ENCODE measurements at regions not wholly inside any gene's neighbourhood (a gene's known extent, or its start where the extent isn't known, plus 50 kb on each side); places are given as distances from the start of the nearest gene placed in this dataset.

DNA sequence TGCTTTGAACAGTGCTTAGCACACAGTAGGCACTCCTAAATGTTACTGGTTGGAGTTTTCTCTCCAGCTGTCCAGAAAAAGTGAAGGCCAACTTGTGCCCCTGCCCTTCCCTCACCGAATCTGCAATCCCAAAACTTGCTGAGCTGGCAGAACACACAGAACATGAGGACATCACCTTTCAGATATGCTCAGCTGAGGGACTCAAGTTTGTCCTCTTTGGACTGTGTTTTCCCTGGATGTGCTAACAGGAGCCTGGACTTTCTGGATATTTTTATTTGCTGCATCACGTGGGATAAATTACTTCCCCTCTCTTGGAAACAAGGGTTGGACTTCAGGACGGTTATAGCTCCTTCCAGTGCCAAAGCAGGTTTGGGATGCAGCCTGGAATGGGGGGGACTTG lies 59.5 kb upstream of the SMAD6 start:
- 50% methylated on average over 3 of the region's 3 CpGs for WGBS, 2 donors
- Histone ChIP-seq H3K27me3 (no peaks in the 10 kb centered on the region), H3K36me3 (no peaks in the 10 kb centered on the region), H3K4me3 (no peak overlapping the region), H3K9me3 (no peaks in the 10 kb centered on the region), H3K27ac (peak overlapping the region; percentile 5 to 89 (median 82)), H3K4me1 (peaks cover 14 to 32% (median 24%) of the 10 kb centered on the region in 4 donors)
- no peak for TF ChIP-seq POLR2AphosphoS5 (IDR thresholded peaks at IDR 0.05)
- TF ChIP-seq CTCF (IDR thresholded peaks at IDR 0.05): no peak
- TF ChIP-seq POLR2A (IDR thresholded peaks at IDR 0.05): no peak
- no peak for TF ChIP-seq EP300 (IDR thresholded peaks at IDR 0.05)
- no peak for DNase-seq
- ATAC-seq (ENCODE audit: low FRiP score in 2 of 2): no peak

DNA sequence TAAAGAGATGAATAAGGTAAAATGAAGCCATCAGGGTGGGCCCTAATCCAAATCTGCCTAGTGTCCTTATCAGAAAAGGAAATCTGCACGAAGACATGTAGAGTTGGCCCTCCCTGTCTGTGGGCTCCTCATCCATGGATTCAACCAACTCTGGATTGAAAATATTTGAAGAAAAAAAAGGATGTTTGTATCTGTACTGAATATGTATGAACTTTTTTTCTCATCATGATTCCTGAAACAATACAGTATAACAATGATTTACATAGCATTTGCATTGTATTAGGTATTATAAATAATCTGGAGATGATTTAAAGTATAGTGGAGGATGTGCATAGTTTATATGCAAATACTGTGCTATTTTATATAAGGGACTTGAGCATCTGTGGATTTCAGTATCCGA lies 59.0 kb upstream of the SMAD6 start:
- Histone ChIP-seq H3K4me1 (peaks cover 14 to 38% (median 28%) of the 10 kb centered on the region in 4 donors), H3K36me3 (no peaks in the 10 kb centered on the region), H3K9me3 (no peaks in the 10 kb centered on the region), H3K4me3 (no peak overlapping the region), H3K27ac (peak overlapping the region; percentile 5 to 89 (median 82)), H3K27me3 (no peaks in the 10 kb centered on the region)
- ATAC-seq (ENCODE audit: low FRiP score in 2 of 2) (no peak), DNase-seq (no peak)
- 46 to 54% methylated on average over 2 of the region's 2 CpGs for WGBS, 2 donors
- TF ChIP-seq POLR2A (IDR thresholded peaks at IDR 0.05) (no peak), POLR2AphosphoS5 (IDR thresholded peaks at IDR 0.05) (no peak), CTCF (IDR thresholded peaks at IDR 0.05) (no peak), EP300 (IDR thresholded peaks at IDR 0.05) (no peak)

GRCh38 chr15:66644000-66644787 lies 57.8 kb upstream of the SMAD6 start:
- no peaks in the 10 kb centered on the region for H3K27me3 ChIP-seq
- no peak for ATAC-seq (ENCODE audit: low FRiP score in 2 of 2)
- no peaks in the 10 kb centered on the region for H3K36me3 ChIP-seq
- no peaks in the 10 kb centered on the region for H3K9me3 ChIP-seq
- no peak for DNase-seq
- H3K4me1 ChIP-seq: peaks cover 19 to 41% (median 31%) of the 10 kb centered on the region in 4 donors
- peak overlapping the region in 2 of 4 donors; percentile 5 to 29 for H3K4me3 ChIP-seq
- peak overlapping the region; percentile 76 to 89 (median 85) for H3K27ac ChIP-seq
- WGBS, 2 donors: 44 to 63% methylated on average over 12 to 13 of the region's 13 CpGs
- TF ChIP-seq POLR2A (IDR thresholded peaks at IDR 0.05): no peak
- TF ChIP-seq CTCF (IDR thresholded peaks at IDR 0.05): no peak
- TF ChIP-seq EP300 (IDR thresholded peaks at IDR 0.05): no peak
- TF ChIP-seq POLR2AphosphoS5 (IDR thresholded peaks at IDR 0.05): no peak

DNA sequence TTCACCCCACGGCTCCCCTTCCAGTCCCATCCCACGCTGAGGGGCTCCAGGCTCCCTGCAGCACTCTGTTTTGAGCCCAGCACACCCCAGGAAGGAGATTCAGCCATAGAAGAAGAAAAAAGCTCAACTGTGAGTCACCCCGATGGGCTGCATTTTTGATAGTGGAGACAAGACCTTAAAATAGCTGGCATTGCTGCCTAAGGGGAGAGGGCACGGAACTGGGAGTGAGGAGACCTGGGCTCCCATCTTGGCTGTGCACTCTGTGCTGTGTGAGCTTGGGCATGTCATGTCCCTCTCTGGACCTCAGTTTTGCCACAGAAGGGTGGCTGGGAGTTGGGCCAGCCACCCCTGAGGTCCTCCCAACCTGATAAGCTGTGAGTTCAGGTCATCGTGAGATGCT lies 57.2 kb upstream of the SMAD6 start:
- peak overlapping the region in 2 of 4 donors; percentile 5 to 29 for H3K4me3 ChIP-seq
- WGBS, 2 donors: 38 to 62% methylated on average over 4 to 5 of the region's 5 CpGs
- no peaks in the 10 kb centered on the region for H3K27me3 ChIP-seq
- H3K27ac ChIP-seq: peak overlapping the region; percentile 76 to 89 (median 85)
- no peaks in the 10 kb centered on the region for H3K9me3 ChIP-seq
- DNase-seq (no peak), ATAC-seq (ENCODE audit: low FRiP score in 2 of 2) (no peak)
- no peak for TF ChIP-seq EP300 (IDR thresholded peaks at IDR 0.05)
- no peak for TF ChIP-seq POLR2A (IDR thresholded peaks at IDR 0.05)
- TF ChIP-seq POLR2AphosphoS5 (IDR thresholded peaks at IDR 0.05): no peak
- peaks cover 21 to 42% (median 33%) of the 10 kb centered on the region in 4 donors for H3K4me1 ChIP-seq
- H3K36me3 ChIP-seq: no peaks in the 10 kb centered on the region

- WGBS, 2 donors: 56 to 58% methylated on average over 9 of the region's 9 CpGs
- TF ChIP-seq POLR2A (IDR thresholded peaks at IDR 0.05): no peak
- TF ChIP-seq POLR2AphosphoS5 (IDR thresholded peaks at IDR 0.05): no peak
- TF ChIP-seq CTCF (IDR thresholded peaks at IDR 0.05): no peak
- no peak for TF ChIP-seq EP300 (IDR thresholded peaks at IDR 0.05)
- H3K9me3 ChIP-seq: no peaks in the 10 kb centered on the region
- no peak for DNase-seq
- H3K4me1 ChIP-seq: peaks cover 29 to 54% (median 42%) of the 10 kb centered on the region in 4 donors
- H3K27me3 ChIP-seq: no peaks in the 10 kb centered on the region
- H3K36me3 ChIP-seq: no peaks in the 10 kb centered on the region
- peak overlapping the region; percentile 76 to 89 (median 85) for H3K27ac ChIP-seq
- peak overlapping the region in 2 of 4 donors; percentile 10 to 15 for H3K4me3 ChIP-seq
- no peak for ATAC-seq (ENCODE audit: low FRiP score in 2 of 2)
These were observed 55.7 kb upstream of the SMAD6 start for GRCh38 chr15:66646308-66646707.

Data from upper lobe of left lung (tissue), 6 donors.